ENCODE measurements at regions not wholly inside any gene's neighbourhood (a gene's known extent, or its start where the extent isn't known, plus 50 kb on each side); places are given as distances from the start of the nearest gene placed in this dataset.
"Not testable (repeated sequence)": the region's sequence is repeated elsewhere in the genome, so short reads cannot be mapped to it uniquely, and the experiment has no call there.

GRCh38 chrX:131595120-131595519 is 51.2 kb downstream of the OR13H1 start:
- DNase-seq (ENCODE audit: low read depth in 2 of 3, low spot score in 2 of 3): no peak

- DNase-seq (ENCODE audit: low read depth in 2 of 3, low spot score in 2 of 3): no peak
These were observed 64.0 kb downstream of the OR13H1 start for GRCh38 chrX:131607792-131608369.

GRCh38 chrX:131609480-131609879 is 65.6 kb downstream of the OR13H1 start:
- DNase-seq (ENCODE audit: low read depth in 2 of 3, low spot score in 2 of 3): no peak

GRCh38 chrX:131613260-131613659 is 69.4 kb downstream of the OR13H1 start:
- no peak for DNase-seq (ENCODE audit: low read depth in 2 of 3, low spot score in 2 of 3)

GRCh38 chrX:131614241-131614640 is 70.4 kb downstream of the OR13H1 start:
- DNase-seq (ENCODE audit: low read depth in 2 of 3, low spot score in 2 of 3): no peak

- DNase-seq (ENCODE audit: low read depth in 2 of 3, low spot score in 2 of 3): peak in 2 of 3 donors; percentile 3 to 43
These were observed 73.3 kb downstream of the OR13H1 start for GRCh38 chrX:131617182-131617581.

- no peak for DNase-seq (ENCODE audit: low read depth in 2 of 3, low spot score in 2 of 3)
These were observed 77.8 kb downstream of the OR13H1 start for GRCh38 chrX:131621650-131622049.

GRCh38 chrX:131626681-131627296 is 82.9 kb downstream of the OR13H1 start:
- no peak for DNase-seq (ENCODE audit: low read depth in 2 of 3, low spot score in 2 of 3)

- no peak for DNase-seq (ENCODE audit: low read depth in 2 of 3, low spot score in 2 of 3)
These were observed 86.7 kb downstream of the OR13H1 start for GRCh38 chrX:131630534-131630933.

- DNase-seq (ENCODE audit: low read depth in 2 of 3, low spot score in 2 of 3): peak; percentile 13 to 47 (median 16)
These were observed 89.5 kb downstream of the OR13H1 start for GRCh38 chrX:131633285-131633917.

GRCh38 chrX:131634900-131635299 is 91.0 kb downstream of the OR13H1 start:
- no peak for DNase-seq (ENCODE audit: low read depth in 2 of 3, low spot score in 2 of 3)

- DNase-seq (ENCODE audit: low read depth in 2 of 3, low spot score in 2 of 3): no peak
These were observed 102.2 kb downstream of the OR13H1 start for GRCh38 chrX:131646106-131646505.

GRCh38 chrX:131649741-131650140 is 105.9 kb downstream of the OR13H1 start:
- DNase-seq (ENCODE audit: low read depth in 2 of 3, low spot score in 2 of 3): no peak

- no peak for DNase-seq (ENCODE audit: low read depth in 2 of 3, low spot score in 2 of 3)
These were observed 107.0 kb downstream of the OR13H1 start for GRCh38 chrX:131650637-131651410.

GRCh38 chrX:131663726-131664125 is 119.9 kb downstream of the OR13H1 start:
- not testable (repeated sequence) for DNase-seq (ENCODE audit: low read depth in 2 of 3, low spot score in 2 of 3)

- no peak for DNase-seq (ENCODE audit: low read depth in 2 of 3, low spot score in 2 of 3)
These were observed 127.9 kb downstream of the OR13H1 start for GRCh38 chrX:131671735-131672134.

- peak in 2 of 3 donors; percentile 1 to 3 for DNase-seq (ENCODE audit: low read depth in 2 of 3, low spot score in 2 of 3)
These were observed 131.8 kb downstream of the OR13H1 start for GRCh38 chrX:131675596-131676194.

- DNase-seq (ENCODE audit: low read depth in 2 of 3, low spot score in 2 of 3): peak; percentile 6 to 40 (median 18)
These were observed 134.1 kb downstream of the OR13H1 start for GRCh38 chrX:131677655-131678628.

GRCh38 chrX:131682735-131683134 is 138.9 kb downstream of the OR13H1 start:
- DNase-seq (ENCODE audit: low read depth in 2 of 3, low spot score in 2 of 3): not testable (repeated sequence)

GRCh38 chrX:131693359-131693758 is 149.5 kb downstream of the OR13H1 start:
- DNase-seq (ENCODE audit: low read depth in 2 of 3, low spot score in 2 of 3): no peak
